Myocyte (in vitro differentiated cells): ENCODE measurements at regions not wholly inside any gene's neighbourhood (a gene's known extent, or its start where the extent isn't known, plus 50 kb on each side); places are given as distances from the start of the nearest gene placed in this dataset.
"Not testable (repeated sequence)": the region's sequence is repeated elsewhere in the genome, so short reads cannot be mapped to it uniquely, and the experiment has no call there.

ENCODE experiments used
- DNase-seq: peaks from one replicate; pipeline ENCODE4 v3.0.0-alpha.2; 2012; ENCODE audit warnings: low read depth

- DNase-seq, result no peak
These were observed 380.1 kb upstream of the PRR16 start for GRCh38 chr5:120083851-120084542.

- DNase-seq, result no peak
These were observed 379.6 kb upstream of the PRR16 start for GRCh38 chr5:120084543-120084870.

- no peak for DNase-seq
These were observed 378.0 kb upstream of the PRR16 start for GRCh38 chr5:120086081-120086480.

GRCh38 chr5:120088412-120088811 is 375.7 kb upstream of the PRR16 start:
- no peak for DNase-seq

- no peak for DNase-seq
These were observed 375.3 kb upstream of the PRR16 start for GRCh38 chr5:120088836-120089235.

GRCh38 chr5:120091376-120091948 is 372.6 kb upstream of the PRR16 start:
- no peak for DNase-seq

GRCh38 chr5:120092649-120093048 is 371.5 kb upstream of the PRR16 start:
- no peak for DNase-seq

GRCh38 chr5:120093178-120093577 is 370.9 kb upstream of the PRR16 start:
- no peak for DNase-seq

GRCh38 chr5:120096413-120096812 is 367.7 kb upstream of the PRR16 start:
- DNase-seq, result peak; percentile 7

GRCh38 chr5:120098426-120098825 is 365.7 kb upstream of the PRR16 start:
- DNase-seq, result no peak

- no peak for DNase-seq
These were observed 365.1 kb upstream of the PRR16 start for GRCh38 chr5:120098902-120099535.

- DNase-seq, result no peak
These were observed 362.3 kb upstream of the PRR16 start for GRCh38 chr5:120101771-120102170.

GRCh38 chr5:120103495-120103894 is 360.6 kb upstream of the PRR16 start:
- no peak for DNase-seq

- no peak for DNase-seq
These were observed 357.1 kb upstream of the PRR16 start for GRCh38 chr5:120106912-120107525.

- DNase-seq, result no peak
These were observed 355.4 kb upstream of the PRR16 start for GRCh38 chr5:120108586-120109248.

GRCh38 chr5:120122703-120123102 is 341.4 kb upstream of the PRR16 start:
- no peak for DNase-seq

GRCh38 chr5:120124031-120124430 is 340.1 kb upstream of the PRR16 start:
- DNase-seq, result peak; percentile 60

GRCh38 chr5:120124961-120125360 is 339.1 kb upstream of the PRR16 start:
- DNase-seq, result peak; percentile 50

- not testable (repeated sequence) for DNase-seq
These were observed 331.8 kb upstream of the PRR16 start for GRCh38 chr5:120132347-120132746.

GRCh38 chr5:120134944-120135343 is 329.2 kb upstream of the PRR16 start:
- DNase-seq, result no peak

GRCh38 chr5:120137582-120137981 is 326.5 kb upstream of the PRR16 start:
- DNase-seq, result no peak

GRCh38 chr5:120139039-120139438 is 325.1 kb upstream of the PRR16 start:
- DNase-seq, result peak; percentile 79
